ENCODE measurements at regions not wholly inside any gene's neighbourhood (a gene's known extent, or its start where the extent isn't known, plus 50 kb on each side); places are given as distances from the start of the nearest gene placed in this dataset.

DNA sequence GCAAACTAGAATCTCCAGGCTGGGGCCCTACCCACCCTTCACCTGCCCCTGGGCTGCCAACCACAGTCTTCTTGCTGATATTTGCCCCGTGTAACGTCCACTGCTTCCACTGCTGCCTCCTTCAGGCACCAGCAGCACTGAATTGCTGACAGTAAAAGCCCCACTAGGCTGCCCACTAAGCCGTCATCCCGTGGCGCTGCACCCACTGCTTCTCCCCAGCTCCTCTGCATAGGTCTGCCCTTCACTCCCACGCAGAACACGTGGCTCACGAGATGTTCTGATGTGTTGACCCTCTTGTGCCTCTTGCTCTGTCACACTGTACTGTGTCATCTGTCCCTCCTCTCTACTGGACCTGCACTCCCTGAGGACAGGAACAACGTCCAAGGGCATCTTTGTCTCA lies 86.3 kb upstream of the HIVEP1 start:
- DNase-seq, result no peak

DNA sequence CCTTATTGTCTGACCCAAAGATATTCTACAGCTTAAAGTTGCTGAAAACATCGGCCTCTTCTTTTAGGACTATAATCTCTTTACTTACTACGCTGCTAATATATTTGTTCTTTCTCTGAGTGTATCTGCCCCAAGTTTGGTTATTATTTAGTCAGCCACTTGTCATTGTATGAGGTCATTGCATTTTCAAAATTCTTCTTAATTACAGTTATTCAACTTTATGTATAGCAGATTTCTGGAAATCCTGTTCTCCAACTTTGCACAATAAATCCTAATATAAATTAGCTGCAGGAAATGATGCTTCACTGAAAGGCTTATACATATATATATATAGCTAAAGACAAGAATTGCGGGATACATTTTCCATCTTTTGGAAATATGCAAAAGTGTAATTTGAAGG lies 88.5 kb upstream of the HIVEP1 start:
- DNase-seq, result no peak

DNA sequence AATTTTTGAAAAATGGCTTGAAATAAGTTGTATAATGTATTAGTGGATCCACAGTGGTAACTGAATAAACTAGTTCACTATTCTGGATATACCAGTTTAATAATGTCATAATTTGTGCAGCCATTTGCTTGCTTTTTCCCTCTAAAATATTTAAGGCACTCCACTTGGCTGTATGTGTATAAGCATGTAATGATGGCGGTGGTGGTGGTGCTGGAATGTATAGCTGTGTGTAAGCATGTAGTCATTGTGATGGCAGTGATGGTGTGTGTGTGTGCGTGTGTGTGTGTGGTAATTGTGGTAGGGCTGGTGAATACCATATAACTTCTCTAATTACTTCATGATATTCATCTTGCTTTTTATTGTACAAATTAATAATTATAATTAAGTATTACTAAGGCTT lies 89.2 kb upstream of the HIVEP1 start:
- no peak for DNase-seq

DNA sequence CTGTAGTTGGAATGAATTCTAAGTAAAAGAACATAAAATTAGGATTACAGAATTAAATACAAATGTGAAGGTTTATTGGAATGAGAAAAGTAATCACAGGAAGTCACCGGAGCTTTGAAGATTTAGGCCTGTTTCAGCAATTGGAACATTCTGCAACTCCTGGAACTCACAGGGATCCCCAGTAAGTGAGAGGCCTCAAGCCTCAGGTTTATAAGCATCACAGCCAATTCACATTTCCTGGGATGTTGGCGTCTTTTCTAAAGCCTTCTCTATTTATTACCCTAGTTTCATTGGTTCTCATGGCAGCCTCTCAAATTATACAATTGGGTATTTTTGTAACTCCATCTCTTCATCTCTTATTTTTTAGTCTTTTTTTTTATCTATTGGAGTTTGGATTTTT lies 90.4 kb upstream of the HIVEP1 start:
- DNase-seq, result no peak

DNA sequence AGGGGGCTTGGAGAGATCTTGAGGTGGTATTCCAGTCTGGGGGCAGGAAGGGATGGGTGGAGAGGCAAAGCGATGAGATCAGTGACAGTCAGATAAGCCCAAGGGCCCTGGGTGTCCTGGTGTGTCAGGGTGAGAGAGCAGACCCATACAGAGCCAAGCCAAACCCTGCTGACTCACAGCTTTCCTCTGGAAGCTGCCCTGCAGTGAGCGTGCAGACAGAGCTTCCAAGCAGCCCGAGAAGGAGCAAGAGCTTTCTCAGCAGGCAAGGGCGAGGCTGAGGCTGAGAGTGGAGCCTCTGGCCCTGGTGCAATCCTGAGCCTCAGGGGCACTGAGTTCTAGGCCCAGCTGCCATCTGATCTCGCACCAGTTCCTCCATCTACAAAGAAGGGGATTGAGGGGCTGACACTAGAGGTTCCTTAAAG lies 91.1 kb upstream of the HIVEP1 start:
- DNase-seq, result peak; percentile 12

DNA sequence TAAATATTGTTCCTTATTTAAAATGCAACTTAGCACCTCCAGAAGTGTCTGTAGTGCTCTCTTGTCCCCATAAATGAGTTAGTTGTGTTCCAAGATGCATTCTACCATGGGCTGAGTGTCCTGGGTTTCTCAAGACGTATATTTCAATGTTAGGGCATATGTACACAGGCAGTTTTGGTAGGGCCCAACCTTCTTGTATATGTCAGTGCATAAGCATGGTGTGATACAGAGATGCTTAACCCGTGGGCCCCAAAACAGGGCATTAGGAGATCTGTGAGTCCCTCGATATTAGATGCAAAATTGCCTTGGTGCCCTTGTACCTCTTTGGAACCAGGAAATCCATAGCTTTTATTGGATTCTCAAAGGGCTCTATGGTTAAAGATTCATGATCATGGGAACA lies 91.5 kb upstream of the HIVEP1 start:
- DNase-seq, result no peak

DNA sequence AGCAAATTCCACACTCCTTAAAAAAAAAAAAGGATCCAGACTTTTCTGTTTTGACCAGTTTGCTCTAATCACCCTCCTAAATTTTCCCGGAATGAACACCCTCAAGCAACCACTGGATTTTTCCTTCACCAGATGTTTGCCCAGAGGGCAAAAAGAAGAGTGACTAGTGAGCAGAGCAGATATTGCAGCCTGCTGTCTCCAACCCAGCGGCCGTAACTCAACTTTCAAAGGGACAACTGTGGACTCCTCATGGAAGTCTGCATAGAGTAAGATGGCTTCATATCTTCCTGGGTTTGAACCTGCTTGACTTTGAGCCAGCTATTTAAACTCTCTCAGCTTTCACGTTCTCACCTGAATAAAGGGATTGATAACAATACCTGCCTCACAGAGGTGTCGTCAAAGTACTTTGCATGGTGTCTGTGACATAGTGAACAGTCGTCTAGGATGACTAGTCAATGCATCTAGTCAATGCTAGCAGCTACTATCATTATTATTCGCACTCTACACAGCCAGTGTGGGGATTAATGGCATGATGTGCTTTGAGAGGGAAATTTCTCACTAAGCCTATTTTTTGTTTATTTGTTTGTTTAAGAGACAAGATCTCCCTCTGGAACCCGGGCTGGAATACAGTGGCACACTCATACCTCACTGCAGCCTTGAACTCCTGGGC lies 92.2 kb upstream of the HIVEP1 start:
- DNase-seq, result no peak

DNA sequence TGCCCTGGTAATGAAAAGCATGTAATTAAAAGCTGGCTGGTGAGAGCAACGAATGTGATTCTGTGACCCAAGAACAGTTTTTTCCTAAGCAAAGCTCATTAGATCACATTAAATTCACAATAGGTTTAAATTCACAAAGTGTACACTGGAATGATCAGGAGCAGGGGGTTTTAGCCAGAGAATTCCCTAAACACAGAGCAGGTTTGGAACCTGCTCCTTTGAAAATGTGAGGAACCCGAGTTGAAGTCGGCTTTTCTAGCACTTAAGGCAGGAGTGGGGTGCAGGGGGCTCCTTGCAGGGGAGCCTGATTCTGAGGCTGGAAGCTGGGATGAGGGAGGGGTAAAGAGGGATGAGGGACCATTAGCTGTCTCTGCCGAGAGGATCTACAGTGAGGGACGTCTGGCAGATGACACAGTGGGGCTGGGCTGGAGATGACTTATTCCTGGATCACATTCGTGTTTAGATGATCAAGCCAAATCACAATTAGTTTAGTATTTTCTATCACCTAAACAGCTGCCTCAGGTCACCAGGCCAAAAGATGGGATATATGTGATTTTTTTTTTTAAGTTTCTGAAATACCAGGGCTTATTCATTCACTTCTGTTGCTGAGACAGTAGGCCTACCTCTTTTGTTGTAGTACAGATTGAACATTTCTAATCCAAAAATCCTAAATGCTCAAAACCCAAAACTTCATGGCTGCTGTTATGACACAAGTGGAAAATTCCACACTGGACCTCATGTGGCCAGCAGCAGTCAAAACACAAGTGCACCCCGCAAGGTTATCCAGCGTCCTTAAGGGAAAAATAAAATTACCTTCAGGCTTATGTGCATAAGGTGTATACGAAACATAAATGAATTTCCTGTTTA lies 93.1 kb upstream of the HIVEP1 start:
- no peak for DNase-seq

DNA sequence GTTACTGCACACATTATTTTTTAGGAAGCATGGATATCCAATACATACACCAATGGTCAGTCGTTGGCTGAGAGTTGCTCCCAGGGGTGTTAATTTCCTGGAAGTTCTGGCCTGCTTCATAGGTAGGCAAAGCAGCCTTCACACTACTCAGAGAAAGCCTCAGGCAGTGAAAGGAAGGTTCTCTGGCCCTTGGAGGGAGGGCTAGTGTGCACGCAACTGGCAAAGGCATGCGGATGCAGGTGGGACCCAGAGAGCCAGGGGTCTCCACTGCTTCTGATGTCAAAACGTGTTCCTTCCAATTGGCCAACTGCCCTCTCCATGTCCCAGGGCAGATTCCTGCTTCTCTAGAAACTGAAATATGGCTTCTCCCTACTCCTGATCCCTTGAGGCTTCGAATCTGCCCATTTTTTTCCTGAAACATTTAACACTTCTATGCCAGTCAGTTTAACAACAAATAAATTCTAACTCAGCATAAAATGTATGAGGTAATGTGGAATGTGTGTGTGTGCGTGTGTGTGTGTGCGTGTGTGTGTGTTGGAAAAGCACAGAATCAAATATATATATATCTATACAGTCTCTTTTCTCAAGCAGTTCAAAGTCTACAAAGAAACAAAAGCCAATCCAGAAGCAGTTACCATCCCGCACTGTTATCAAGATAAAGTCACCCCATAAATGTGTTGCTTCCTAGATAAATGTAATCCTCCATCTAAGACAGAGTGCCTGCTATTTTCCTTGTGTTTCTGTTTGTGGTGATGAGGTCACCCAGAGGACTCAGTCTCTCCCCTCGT lies 94.0 kb upstream of the HIVEP1 start:
- DNase-seq, result no peak

DNA sequence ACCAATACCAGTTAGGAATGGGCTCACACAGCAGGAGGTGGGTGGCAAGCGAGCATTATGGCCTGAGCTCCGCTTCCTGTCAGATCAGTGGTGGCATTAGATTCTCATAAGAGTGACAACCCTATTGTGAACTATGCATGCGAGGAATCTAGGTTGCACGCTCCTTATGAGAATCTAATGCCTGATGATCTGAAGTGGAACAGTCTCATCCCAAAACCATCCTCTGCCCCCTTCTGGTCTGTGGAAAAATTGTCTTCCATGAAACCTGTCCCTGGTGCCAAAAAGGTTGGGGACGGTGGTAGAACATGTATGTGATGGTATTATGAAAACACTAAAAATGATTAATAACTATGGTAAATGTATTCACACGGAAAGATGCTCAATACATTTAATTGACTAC lies 99.7 kb upstream of the HIVEP1 start:
- no peak for DNase-seq

DNA sequence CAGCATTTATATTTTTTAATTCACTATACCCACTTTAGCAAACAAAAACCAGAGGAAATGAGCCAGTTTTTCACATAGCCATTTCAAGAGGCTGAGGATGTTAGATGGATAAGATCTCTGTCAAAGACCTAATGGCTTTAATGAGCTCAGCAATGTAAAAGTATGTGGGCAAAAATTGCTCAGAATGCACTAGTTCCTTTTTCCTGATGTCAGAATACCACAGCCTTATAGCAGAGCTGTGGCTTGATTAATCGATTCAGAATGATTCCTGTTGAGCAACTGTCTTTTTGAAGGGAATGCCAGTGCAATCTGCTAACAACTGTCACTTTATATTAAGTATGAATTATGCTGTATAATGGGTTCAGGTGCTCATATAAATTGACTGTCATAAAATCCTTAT lies 100.6 kb upstream of the HIVEP1 start:
- DNase-seq, result no peak

DNA sequence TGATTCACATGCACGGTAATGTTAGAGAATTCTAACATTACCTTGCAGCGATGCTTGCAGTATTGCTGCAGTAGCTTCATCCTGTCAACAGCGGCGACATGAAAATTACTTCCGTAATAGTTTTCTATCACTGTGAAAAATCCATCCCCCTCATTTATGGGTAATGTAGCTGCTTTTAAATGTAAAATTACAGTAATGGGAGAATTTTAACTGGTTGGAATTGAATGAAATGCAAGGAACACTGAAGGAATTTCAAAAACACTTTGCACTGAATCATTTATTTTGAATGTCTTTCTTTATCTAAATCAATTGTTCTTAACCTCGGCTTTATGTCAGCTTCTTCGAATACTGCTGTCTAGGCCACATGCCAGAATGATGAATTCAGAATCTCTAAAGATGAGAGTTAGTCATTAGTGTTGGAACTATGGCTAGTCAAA lies 102.4 kb upstream of the HIVEP1 start:
- no peak for DNase-seq

DNA sequence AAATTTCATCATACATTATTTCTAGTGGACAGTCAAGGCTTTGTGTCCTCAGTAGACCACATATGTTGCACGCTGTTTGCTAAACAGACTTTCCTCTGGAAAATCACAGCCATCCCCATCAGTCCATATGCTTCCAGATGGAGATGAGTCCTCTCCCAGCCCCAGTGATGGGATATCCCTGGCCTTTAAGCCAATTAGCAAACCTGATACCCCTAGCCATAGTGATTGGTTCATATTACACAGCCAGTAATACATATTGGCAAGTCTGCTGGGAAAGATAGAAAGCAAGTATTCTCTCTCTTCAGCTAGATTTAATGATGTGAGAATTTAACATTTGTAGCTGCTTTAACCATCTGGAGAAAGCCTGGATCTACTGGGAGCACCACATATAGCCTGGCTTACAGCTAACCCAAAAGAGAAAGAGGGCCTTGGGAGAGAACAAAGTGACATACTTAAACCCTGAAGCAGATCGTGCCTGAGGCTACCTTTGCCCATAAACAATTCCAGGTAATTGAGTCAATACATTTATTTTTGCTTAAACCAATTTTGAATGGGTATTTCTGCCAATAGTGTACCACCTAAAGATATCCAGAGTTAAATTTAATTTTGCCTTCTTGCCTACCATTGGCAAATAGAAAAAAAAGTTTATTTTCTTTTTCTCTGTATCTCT lies 103.5 kb upstream of the HIVEP1 start:
- no peak for DNase-seq

DNA sequence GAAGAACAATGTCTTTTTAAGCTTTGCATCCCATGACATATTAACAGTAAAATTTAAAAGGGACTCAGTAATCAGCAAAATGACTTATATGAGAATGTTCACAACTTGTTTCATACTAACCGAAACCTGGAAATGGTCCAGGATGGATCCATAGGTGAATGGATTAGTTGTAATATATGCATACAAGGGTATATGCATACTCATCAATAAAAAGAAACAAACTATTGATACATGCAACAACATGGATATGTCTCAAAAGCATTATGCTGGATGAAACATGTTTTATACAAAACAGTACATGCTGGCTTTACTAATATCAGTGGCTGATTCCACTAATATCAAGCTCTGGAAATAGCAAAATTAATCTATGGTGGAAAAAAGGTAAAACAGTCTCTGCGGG lies 108.5 kb upstream of the HIVEP1 start:
- no peak for DNase-seq

DNA sequence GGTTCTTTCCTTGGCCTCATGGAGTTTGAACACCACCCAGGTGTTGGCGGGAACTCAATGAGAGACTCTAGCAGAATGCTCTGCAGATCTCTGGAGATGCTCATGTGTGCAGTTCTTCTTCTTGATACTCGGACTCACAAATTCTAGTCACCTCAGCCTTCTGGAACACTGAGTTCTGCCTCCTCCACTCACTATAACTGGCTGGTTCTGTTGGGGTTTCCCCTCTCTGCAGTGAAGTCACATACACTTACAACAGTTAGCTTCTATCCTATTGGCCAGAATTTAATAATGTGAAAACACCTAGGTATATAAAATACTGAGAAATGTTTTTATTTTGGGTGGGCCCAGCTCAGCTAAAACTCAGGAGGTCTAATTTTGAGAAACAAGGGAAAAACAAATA lies 109.6 kb upstream of the HIVEP1 start:
- no peak for DNase-seq

DNA sequence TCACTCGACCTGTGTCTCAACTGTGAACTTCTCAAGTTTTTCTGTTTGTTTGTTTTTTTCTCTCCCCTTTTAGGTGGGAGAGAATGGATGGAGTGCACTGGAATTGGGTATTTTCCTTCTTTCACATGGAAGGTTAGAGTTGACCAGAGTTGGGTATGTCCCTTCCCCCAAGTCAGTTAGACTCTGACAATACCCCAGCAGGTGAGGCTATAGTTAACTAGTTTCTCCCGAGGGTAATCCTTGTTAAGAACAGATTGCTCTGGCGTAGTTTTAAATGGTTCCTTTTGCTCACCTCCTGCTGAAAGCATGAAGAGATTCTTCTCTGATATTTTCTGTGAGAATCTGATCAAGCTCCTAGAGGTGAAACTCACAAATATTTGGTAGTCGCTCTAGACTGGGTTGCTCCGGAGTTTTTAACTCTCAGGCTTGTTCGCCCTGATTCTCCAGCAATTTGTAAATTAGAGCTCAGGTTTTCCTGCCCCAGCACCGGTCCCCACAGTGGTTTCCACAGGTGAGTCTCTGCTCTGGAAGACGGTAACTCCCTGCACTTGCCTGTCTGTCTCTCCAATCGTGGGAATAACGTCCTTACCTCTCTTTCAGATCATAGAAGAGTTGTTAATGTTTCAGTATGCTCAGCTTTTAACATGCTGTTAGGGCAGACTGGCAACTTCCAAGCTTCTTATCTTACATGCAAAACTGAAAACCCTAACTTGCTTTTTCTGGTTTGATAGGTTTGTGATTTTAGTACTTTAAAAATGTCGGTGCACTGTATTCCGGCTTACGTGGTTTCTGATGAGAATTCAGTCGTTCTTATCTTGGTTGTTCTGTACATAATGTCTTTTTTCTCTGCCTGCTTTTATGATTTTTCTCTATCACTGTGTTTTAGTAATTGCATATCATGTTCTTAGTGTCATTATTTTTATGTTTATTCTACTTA lies 111.2 kb upstream of the HIVEP1 start:
- DNase-seq, result no peak

DNA sequence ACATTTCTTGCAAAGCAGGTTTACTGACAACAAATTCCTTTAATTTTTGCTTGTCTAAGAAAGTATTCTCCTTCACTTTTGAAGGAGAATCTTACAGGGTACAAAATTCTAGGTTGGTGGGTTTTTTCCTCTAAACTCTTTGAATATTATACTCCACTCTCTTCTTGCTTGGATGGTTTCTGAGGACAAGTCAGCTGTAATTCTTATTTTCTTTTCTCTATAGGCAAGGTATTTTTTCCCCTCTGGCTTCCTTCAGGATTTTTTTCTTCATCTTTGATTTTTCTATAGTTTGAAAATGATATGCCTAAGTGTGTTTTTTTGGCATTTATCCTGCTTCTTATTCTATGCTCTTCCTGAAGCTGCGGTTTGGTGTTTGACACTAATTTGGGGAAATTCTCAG lies 112.5 kb upstream of the HIVEP1 start:
- DNase-seq, result no peak

DNA sequence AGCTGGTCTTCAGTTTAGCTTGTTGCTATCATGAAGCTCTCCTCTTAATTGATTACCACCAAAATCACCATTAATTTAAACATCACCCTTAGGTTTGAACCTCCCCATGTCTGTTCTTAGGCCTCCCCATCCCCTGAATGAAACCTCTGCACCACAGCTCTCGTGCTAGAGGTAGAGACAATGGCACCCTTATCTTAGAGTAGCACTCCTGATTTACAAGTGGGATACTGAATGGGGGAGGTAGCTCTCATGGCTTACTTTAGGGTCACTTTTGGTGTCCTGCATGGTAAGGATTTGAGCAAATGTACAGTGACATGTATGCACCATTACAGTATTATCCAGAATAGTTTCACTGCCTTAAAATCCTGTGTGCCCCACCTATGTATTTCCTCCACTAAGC lies 115.6 kb upstream of the ADTRP start:
- no peak for DNase-seq

DNA sequence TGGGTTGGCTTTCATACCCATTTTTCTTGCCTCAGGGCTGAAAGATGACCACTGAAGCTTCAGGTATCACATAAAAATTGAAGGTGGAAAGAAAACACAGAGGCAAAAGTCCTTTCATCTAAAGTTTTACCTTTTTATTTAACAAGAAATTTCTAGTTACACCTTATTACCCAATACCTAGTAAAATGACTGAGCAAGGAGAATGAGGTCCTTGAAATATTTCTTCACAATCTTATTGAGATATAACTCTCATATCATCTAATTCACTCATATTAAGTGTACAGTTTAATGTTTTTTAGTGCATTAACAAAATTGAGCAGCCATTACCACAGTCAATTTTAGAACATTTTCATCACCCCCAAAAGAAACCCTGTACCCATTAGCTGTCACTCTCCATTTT lies 112.9 kb upstream of the ADTRP start:
- no peak for DNase-seq

DNA sequence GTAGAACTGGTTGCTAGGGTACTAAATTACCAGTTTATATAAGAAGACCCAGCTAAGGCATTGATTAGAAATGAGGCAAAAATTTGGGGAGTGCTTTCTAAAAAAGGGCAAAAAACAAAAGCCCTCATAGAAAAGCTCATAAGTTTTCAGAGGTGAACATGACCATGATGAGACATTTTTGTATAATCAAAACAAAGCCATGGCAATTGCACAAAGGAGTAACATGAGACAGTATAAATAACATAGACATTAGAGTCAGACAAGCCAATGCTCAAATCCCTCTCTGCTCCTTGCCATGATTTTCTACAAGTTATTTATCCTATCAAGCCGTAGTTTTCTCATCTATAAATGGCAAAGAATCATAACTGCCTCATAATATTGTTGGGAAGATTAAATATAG lies 112.2 kb upstream of the ADTRP start:
- no peak for DNase-seq

DNA sequence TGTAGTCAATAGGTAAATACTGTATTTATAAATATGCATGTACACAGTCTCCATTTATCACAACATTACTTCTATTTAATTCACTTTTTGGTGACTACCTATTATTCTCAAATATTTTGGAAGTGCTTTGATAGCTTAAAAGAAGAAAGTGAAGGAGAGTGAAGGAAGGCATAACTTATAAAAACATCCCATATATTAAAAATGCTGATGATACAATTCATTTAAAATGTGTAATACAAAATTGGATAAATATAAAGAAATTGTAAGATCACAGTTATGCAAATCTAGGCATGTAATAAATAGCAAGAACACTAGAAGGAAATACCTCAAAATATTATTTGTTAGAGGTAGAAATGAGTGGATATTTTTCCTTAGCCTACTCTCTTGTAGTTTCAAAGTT lies 111.6 kb upstream of the ADTRP start:
- DNase-seq, result no peak

DNA sequence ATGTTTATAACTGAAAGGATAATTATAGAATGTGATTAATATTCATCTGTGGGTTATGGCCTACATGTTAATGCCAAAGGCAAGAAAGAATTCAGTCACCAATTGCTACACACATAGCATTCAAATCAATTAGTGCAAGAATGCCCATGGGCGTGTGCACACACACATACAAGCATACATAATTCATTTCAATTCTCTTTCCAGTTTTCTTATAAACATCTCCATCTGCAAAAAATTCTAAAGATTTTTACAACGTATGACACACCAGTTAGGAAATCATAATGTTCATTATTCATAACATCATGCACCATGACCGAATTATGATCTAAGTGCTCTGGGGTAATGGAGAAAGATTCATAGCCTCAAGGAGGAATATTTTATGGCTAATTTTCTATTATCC lies 111.0 kb upstream of the ADTRP start:
- no peak for DNase-seq

Data from GOT3 (cell line).